PC-3 (cell line): ENCODE measurements at regions not wholly inside any gene's neighbourhood (a gene's known extent, or its start where the extent isn't known, plus 50 kb on each side); places are given as distances from the start of the nearest gene placed in this dataset.

ENCODE experiments used
- EZH2 ChIP-seq: fragments of 300-600 bp; sonication (generic); IDR thresholded peaks from one replicate; pipeline ENCODE4 v1.6.1; 2017; ENCODE audit warnings: antibody characterized with exemption, mild to moderate bottlenecking, low read length; ENCODE audit not compliant: unreplicated experiment
- EZH2phosphoT487 ChIP-seq: fragments of 300-600 bp; sonication (generic); IDR thresholded peaks from 2 replicates; pipeline ENCODE4 v1.6.1; 2018; ENCODE audit warnings: mild to moderate bottlenecking, antibody characterized with exemption, low read length, borderline replicate concordance
- TF ChIP-seq, protein P1 (sequence below): fragments of 300-600 bp; sonication (generic); conservative IDR thresholded peaks from 2 replicates; pipeline ENCODE4 v1.5.1; 2017; ENCODE audit warnings: antibody characterized with exemption, low read depth, mild to moderate bottlenecking, low read length

DNA sequence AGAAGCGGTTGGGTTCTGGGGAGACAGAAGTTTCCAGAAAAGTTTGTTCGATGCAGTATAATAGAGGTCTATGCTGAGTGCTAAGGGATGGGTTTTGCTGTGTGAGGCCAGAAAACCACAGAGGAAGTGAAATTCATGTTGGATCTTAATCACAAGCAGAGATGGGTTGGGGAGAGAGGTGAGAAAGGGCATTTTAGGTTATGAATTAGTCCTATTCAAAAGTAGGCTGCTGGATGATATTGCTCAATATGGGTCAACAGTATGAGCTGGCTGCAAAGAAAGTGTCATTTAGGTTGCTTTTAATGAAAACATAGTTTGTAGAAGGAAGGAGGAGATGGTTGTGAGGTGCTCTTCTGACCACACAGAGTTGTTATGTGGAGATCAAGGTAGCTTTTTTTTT is 118.8 kb upstream of the LHCGR start:
- TF ChIP-seq EZH2phosphoT487: no peak
- TF ChIP-seq EZH2: no peak
- TF ChIP-seq, protein P1, sequence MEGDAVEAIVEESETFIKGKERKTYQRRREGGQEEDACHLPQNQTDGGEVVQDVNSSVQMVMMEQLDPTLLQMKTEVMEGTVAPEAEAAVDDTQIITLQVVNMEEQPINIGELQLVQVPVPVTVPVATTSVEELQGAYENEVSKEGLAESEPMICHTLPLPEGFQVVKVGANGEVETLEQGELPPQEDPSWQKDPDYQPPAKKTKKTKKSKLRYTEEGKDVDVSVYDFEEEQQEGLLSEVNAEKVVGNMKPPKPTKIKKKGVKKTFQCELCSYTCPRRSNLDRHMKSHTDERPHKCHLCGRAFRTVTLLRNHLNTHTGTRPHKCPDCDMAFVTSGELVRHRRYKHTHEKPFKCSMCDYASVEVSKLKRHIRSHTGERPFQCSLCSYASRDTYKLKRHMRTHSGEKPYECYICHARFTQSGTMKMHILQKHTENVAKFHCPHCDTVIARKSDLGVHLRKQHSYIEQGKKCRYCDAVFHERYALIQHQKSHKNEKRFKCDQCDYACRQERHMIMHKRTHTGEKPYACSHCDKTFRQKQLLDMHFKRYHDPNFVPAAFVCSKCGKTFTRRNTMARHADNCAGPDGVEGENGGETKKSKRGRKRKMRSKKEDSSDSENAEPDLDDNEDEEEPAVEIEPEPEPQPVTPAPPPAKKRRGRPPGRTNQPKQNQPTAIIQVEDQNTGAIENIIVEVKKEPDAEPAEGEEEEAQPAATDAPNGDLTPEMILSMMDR: no peak
